ENCODE measurements at regions not wholly inside any gene's neighbourhood (a gene's known extent, or its start where the extent isn't known, plus 50 kb on each side); places are given as distances from the start of the nearest gene placed in this dataset.

DNA sequence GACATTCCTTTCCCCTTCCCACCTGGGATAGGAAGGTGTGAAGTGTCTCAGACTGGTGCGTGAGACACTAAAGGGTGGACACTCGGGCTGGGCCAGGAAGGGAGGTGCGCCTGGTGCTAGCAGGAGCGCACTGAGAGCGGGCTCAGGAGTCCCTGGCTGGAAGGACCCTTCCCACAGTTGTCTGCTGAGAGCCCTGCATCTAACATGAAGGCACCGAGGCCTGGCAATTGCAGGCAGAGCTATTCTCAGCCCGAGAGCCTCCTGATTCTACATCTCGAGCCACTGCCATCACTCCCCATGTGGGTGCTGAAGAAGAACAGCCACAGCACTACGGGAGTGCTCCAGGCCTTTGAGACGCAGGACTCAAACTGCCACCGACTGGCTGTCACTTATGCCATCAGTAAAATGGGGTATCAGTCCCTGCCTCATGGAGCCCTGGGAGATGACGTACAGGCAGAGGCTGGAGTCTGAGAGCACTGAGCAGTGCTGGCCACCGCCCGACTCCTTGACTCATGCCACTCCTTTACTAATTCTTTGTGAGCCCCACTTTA is 159.4 kb downstream of the KLF13 start:
- TF ChIP-seq POLR2AphosphoS5 (IDR thresholded peaks at IDR 0.05; ENCODE audit: insufficient read depth, low read depth, low read length) (no peak), POLR2A (IDR thresholded peaks at IDR 0.05; ENCODE audit: low read depth, low read length) (no peak)

All from endothelial cell of umbilical vein (primary cell).